HL-60/S4 (cell line): ENCODE measurements at regions not wholly inside any gene's neighbourhood (a gene's known extent, or its start where the extent isn't known, plus 50 kb on each side); places are given as distances from the start of the nearest gene placed in this dataset.
"Not testable (repeated sequence)": the region's sequence is repeated elsewhere in the genome, so short reads cannot be mapped to it uniquely, and the experiment has no call there.

Source experiments
- in situ Hi-C: fragments of 300-500 bp; cut with MboI; formaldehyde crosslinking; loops from 2 replicates; pipeline ENCODE4 v1.14.3; 2022; ENCODE audit warnings: low sequenced_read_pairs

- in situ Hi-C loops = no loop called here
Observed at GRCh38 chr10:52597189-52597863, 175.3 kb downstream of the MBL2 start.

GRCh38 chr10:52598936-52599335 lies 173.6 kb downstream of the MBL2 start:
- in situ Hi-C loops = no loop called here

- in situ Hi-C loops = no loop called here
Observed at GRCh38 chr10:52599551-52600200, 172.9 kb downstream of the MBL2 start.

GRCh38 chr10:52604131-52604530 lies 168.5 kb downstream of the MBL2 start:
- in situ Hi-C loops = not testable (repeated sequence)

GRCh38 chr10:52609071-52609470 lies 163.5 kb downstream of the MBL2 start:
- in situ Hi-C loops = no loop called here

GRCh38 chr10:52609626-52610240 lies 162.9 kb downstream of the MBL2 start:
- in situ Hi-C loops = no loop called here

GRCh38 chr10:52615331-52615730 lies 157.3 kb downstream of the MBL2 start:
- in situ Hi-C loops = no loop called here

- in situ Hi-C loops = no loop called here
Observed at GRCh38 chr10:52615756-52616394, 156.7 kb downstream of the MBL2 start.

- in situ Hi-C loops = no loop called here
Observed at GRCh38 chr10:52616395-52616764, 156.2 kb downstream of the MBL2 start.

GRCh38 chr10:52617346-52617745 lies 155.2 kb downstream of the MBL2 start:
- in situ Hi-C loops = no loop called here

GRCh38 chr10:52619052-52619451 lies 153.5 kb downstream of the MBL2 start:
- in situ Hi-C loops = no loop called here

GRCh38 chr10:52621635-52622079 lies 150.9 kb downstream of the MBL2 start:
- in situ Hi-C loops = no loop called here

GRCh38 chr10:52623761-52624160 lies 148.8 kb downstream of the MBL2 start:
- in situ Hi-C loops = no loop called here

- in situ Hi-C loops = loop anchor here (25.0 kb wide), 1 partner anchor 160 kb away; no protein-coding TSS in a partner anchor
Observed at GRCh38 chr10:52627279-52627678, 145.3 kb downstream of the MBL2 start.

GRCh38 chr10:52631146-52631545 lies 141.4 kb downstream of the MBL2 start:
- in situ Hi-C loops = loop anchor here (25.0 kb wide), 1 partner anchor 156 kb away; no protein-coding TSS in a partner anchor

GRCh38 chr10:52631648-52632047 lies 140.9 kb downstream of the MBL2 start:
- in situ Hi-C loops = loop anchor here (25.0 kb wide), 1 partner anchor 156 kb away; no protein-coding TSS in a partner anchor

- in situ Hi-C loops = loop anchor here (25.0 kb wide), 1 partner anchor 155 kb away; no protein-coding TSS in a partner anchor
Observed at GRCh38 chr10:52632591-52632990, 140.0 kb downstream of the MBL2 start.

- in situ Hi-C loops = loop anchor here (25.0 kb wide), 1 partner anchor 154 kb away; no protein-coding TSS in a partner anchor
Observed at GRCh38 chr10:52633266-52633665, 139.3 kb downstream of the MBL2 start.

GRCh38 chr10:52635651-52636050 lies 136.9 kb downstream of the MBL2 start:
- in situ Hi-C loops = loop anchor here (25.0 kb wide), 1 partner anchor 152 kb away; no protein-coding TSS in a partner anchor

GRCh38 chr10:52636874-52637273 lies 135.7 kb downstream of the MBL2 start:
- in situ Hi-C loops = loop anchor here (25.0 kb wide), 1 partner anchor 150 kb away; no protein-coding TSS in a partner anchor

- in situ Hi-C loops = loop anchor here (25.0 kb wide), 1 partner anchor 150 kb away; no protein-coding TSS in a partner anchor
Observed at GRCh38 chr10:52637592-52637991, 135.0 kb downstream of the MBL2 start.
